Activated CD4-positive, alpha-beta T cell treated with anti-CD3 and anti-CD28 coated beads, Interleukin-2, amount 10 ng/mL, durations not matched to agents 24 days and 14 days (primary cell): ENCODE measurements at regions not wholly inside any gene's neighbourhood (a gene's known extent, or its start where the extent isn't known, plus 50 kb on each side); places are given as distances from the start of the nearest gene placed in this dataset.

Experiments
- DNase-seq: peaks from one replicate; pipeline ENCODE4 v3.0.0; 2022
- H3K27ac Mint-ChIP-seq: one replicate; pipeline ENCODE4 v1.8.0; 2022; ENCODE audit warnings: mild to moderate bottlenecking, mixed read lengths
- H3K27me3 Mint-ChIP-seq: one replicate; pipeline ENCODE4 v1.8.0; 2022; ENCODE audit warnings: mixed read lengths
- H3K36me3 Mint-ChIP-seq: one replicate; pipeline ENCODE4 v1.8.0; 2022; ENCODE audit warnings: low read depth, mild to moderate bottlenecking, mixed read lengths
- H3K4me1 Mint-ChIP-seq: one replicate; pipeline ENCODE4 v1.8.0; 2021; ENCODE audit warnings: mixed read lengths
- H3K4me3 Mint-ChIP-seq: one replicate; pipeline ENCODE4 v1.8.0; 2022; ENCODE audit warnings: mild to moderate bottlenecking, moderate library complexity, mixed read lengths
- H3K9me3 Mint-ChIP-seq: one replicate; pipeline ENCODE4 v1.8.0; 2021; ENCODE audit warnings: mixed read lengths
- intact Hi-C: fragments of 100-400 bp; cut with micrococcal nuclease; formaldehyde crosslinking; loops from one replicate; pipeline ENCODE4 v1.15.1; 2023

DNA sequence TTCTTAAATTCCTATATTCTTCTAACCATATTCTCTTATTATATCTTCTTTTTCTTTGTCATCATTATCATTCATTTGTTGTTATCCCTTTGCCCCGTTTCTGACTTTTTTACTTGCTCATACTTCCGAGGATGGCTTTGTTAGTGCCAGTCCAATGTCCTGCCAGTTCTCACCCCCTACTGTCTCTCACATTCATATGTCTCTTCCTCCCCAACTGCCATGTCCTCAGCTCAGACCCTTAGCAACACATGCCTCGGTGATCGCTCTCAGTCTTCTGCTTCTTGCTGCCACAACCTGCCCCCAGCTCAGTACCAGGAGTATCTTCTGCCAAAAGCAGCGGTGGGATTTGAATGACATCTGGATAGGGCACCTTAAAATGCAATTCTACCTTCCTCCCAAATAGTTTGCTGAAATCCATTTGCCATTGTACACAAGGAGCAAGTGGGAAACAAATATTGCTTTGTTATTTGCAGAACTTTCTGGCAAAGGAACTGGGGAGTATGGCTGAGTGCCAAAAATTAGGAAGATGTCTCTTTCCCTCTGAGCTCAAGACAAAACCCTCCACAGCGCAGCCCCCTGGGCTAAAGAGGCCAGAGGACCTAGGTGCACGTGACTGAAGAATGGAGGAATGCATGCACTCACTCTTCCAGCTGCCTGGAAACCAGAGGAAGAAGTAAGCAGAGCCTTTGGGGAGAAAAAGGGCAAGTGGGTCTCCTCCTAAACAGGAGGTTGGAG is 57.7 kb upstream of the CTNNB1 start:
- Mint-ChIP-seq H3K9me3 (peaks cover 14% of the 10 kb centered on the region), H3K27me3 (no peaks in the 10 kb centered on the region), H3K4me1 (no peaks in the 10 kb centered on the region), H3K36me3 (no peaks in the 10 kb centered on the region), H3K27ac (no peak overlapping the region), H3K4me3 (no peak overlapping the region)
- intact Hi-C loops = no loop called here
- DNase-seq = no peak

GRCh38 chr3:41143421-41144031 is 55.8 kb upstream of the CTNNB1 start:
- H3K36me3 Mint-ChIP-seq = no peaks in the 10 kb centered on the region

DNA sequence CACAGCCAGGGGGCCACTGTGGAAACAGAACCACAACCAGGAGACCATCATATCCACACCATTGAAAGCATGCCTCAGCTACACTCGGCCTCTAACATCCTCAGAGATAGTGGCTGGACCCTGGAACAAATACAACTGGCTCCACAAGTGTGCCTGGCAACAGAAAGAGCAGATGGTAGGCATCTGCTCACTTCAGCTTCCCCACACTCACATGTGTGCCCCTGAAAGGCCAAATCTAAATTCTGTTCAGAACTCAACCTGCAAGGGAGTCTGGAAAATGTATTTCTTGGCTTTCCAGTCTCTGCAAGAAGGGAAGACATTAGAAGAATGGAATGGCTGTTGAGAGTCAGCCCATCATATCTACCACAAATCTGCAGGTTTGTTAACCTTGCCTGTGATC is 54.7 kb upstream of the CTNNB1 start:
- no peaks in the 10 kb centered on the region for H3K4me1 Mint-ChIP-seq
- intact Hi-C loops = no loop called here
- DNase-seq = no peak
- H3K4me3 Mint-ChIP-seq = no peak overlapping the region
- H3K36me3 Mint-ChIP-seq = no peaks in the 10 kb centered on the region
- no peak overlapping the region for H3K27ac Mint-ChIP-seq
- no peaks in the 10 kb centered on the region for H3K27me3 Mint-ChIP-seq
- peaks cover 25% of the 10 kb centered on the region for H3K9me3 Mint-ChIP-seq

More at GRCh38 chr3:41143421-41144031, 55.8 kb upstream of the CTNNB1 start:
- peaks cover 25% of the 10 kb centered on the region for H3K9me3 Mint-ChIP-seq
- intact Hi-C loops = no loop called here
- H3K4me3 Mint-ChIP-seq = no peak overlapping the region
- no peak for DNase-seq
- no peaks in the 10 kb centered on the region for H3K27me3 Mint-ChIP-seq
- H3K4me1 Mint-ChIP-seq = no peaks in the 10 kb centered on the region
- no peak overlapping the region for H3K27ac Mint-ChIP-seq

DNA sequence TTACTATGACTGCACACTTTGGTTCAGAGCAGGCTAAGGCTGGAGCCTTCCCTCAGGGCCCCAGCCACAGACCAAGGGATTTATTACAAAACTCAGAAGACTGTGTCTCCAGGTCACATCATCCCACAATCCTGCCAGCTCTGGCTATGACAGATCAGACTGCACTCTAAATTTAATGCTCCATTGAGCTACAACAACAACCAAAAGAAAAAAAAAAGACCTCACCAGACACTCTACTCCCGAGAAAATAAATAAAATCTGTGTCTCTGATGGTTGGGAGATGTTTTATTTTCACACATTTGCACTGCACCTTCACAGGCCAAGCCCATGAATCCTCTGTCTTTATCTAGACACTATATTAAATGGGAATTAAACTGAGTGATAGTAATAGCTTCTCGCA is 50.8 kb upstream of the CTNNB1 start:
- Mint-ChIP-seq H3K9me3 (peaks cover 20% of the 10 kb centered on the region), H3K27me3 (no peaks in the 10 kb centered on the region)

GRCh38 chr3:41148901-41149300 is 50.4 kb upstream of the CTNNB1 start:
- no peak overlapping the region for H3K4me3 Mint-ChIP-seq
- no peaks in the 10 kb centered on the region for H3K36me3 Mint-ChIP-seq
- H3K27me3 Mint-ChIP-seq = no peaks in the 10 kb centered on the region
- no peaks in the 10 kb centered on the region for H3K4me1 Mint-ChIP-seq
- H3K27ac Mint-ChIP-seq = no peak overlapping the region
- peaks cover 20% of the 10 kb centered on the region for H3K9me3 Mint-ChIP-seq
- intact Hi-C loops = no loop called here
- DNase-seq = no peak

More for the DNA sequence above, 50.8 kb upstream of the CTNNB1 start:
- intact Hi-C loops = no loop called here
- Mint-ChIP-seq H3K4me3 (no peak overlapping the region), H3K4me1 (no peaks in the 10 kb centered on the region), H3K27ac (no peak overlapping the region), H3K36me3 (no peaks in the 10 kb centered on the region)
- DNase-seq = no peak
